CD4-positive, CD25-positive, alpha-beta regulatory T cell (primary cell): ENCODE measurements at regions not wholly inside any gene's neighbourhood (a gene's known extent, or its start where the extent isn't known, plus 50 kb on each side); places are given as distances from the start of the nearest gene placed in this dataset.

Source experiments
- ATAC-seq, 2 donors: fragments of 150-1000 bp; cut with Tn5 transposase; one replicate each; pipeline ENCODE4 v1.10.0; 2021; ENCODE audit warnings: low read depth in 2 of 2, moderate number of reproducible peaks in 2 of 2, moderate library complexity in 1 of 2
- DNase-seq, 3 donors: peaks; one replicate each; pipeline versions ENCODE4 v3.0.0 to v3.0.0-alpha.2; 2012 to 2022; ENCODE audit warnings: mixed read lengths in 1 of 3
- H3K27ac ChIP-seq: one replicate; pipeline ENCODE4 v1.7.0; 2013; ENCODE audit warnings: mild to moderate bottlenecking, low read length; ENCODE audit not compliant: insufficient read depth, poor library complexity, severe bottlenecking
- H3K27me3 ChIP-seq: one replicate; pipeline ENCODE4 v1.7.0; 2013; ENCODE audit warnings: low read length; ENCODE audit not compliant: control insufficient read depth, insufficient read depth
- H3K36me3 ChIP-seq: one replicate; pipeline ENCODE4 v1.7.0; 2013; ENCODE audit warnings: mild to moderate bottlenecking, low read length, moderate library complexity; ENCODE audit not compliant: control insufficient read depth, insufficient read depth
- H3K4me1 ChIP-seq: 2 replicates; pipeline ENCODE4 v1.7.0; 2013; ENCODE audit warnings: mild to moderate bottlenecking, low read length; ENCODE audit not compliant: insufficient read depth, control insufficient read depth, poor library complexity, severe bottlenecking
- H3K4me3 ChIP-seq: one replicate; pipeline ENCODE4 v1.7.0; 2013; ENCODE audit warnings: low read depth, mild to moderate bottlenecking, low read length, moderate library complexity
- H3K9me3 ChIP-seq, 2 experiments: 1 replicate in 1 of 2; 2 replicates in 1 of 2; pipeline ENCODE4 v1.7.0; 2013; ENCODE audit warnings: low read length in 2 of 2, mild to moderate bottlenecking in 1 of 2, moderate library complexity in 1 of 2; ENCODE audit not compliant: control insufficient read depth in 2 of 2
- H3K27ac Mint-ChIP-seq, 3 donors: one replicate each; pipeline ENCODE4 v1.8.0; 2020 to 2022; ENCODE audit warnings: mild to moderate bottlenecking in 3 of 3, mixed read lengths in 3 of 3, moderate library complexity in 2 of 3
- H3K27me3 Mint-ChIP-seq: one replicate; pipeline ENCODE4 v1.8.0; 2022; ENCODE audit warnings: mild to moderate bottlenecking, mixed read lengths
- H3K36me3 Mint-ChIP-seq: one replicate; pipeline ENCODE4 v1.8.0; 2020; ENCODE audit warnings: mixed read lengths
- H3K4me1 Mint-ChIP-seq, 4 donors: one replicate each; pipeline ENCODE4 v1.8.0; 2020 to 2022; ENCODE audit warnings: mixed read lengths in 4 of 4, mild to moderate bottlenecking in 1 of 4
- H3K4me3 Mint-ChIP-seq, 4 donors: one replicate each; pipeline ENCODE4 v1.8.0; 2020 to 2022; ENCODE audit warnings: mild to moderate bottlenecking in 4 of 4, mixed read lengths in 4 of 4, moderate library complexity in 3 of 4
- H3K9me3 Mint-ChIP-seq, 7 donors: one replicate each; pipeline ENCODE4 v1.8.0; 2020 to 2022; ENCODE audit warnings: mixed read lengths in 7 of 7, mild to moderate bottlenecking in 3 of 7, moderate library complexity in 2 of 7

GRCh38 chr13:68264692-68265091 is 1034.6 kb upstream of the PCDH9 start:
- H3K4me1 ChIP-seq, result no peaks in the 10 kb centered on the region
- H3K36me3 Mint-ChIP-seq, result no peaks in the 10 kb centered on the region
- peaks cover 0 to 17% (median 4%) of the 10 kb centered on the region in 7 donors for H3K9me3 Mint-ChIP-seq
- DNase-seq (no peak), ATAC-seq (no peak)
- H3K4me3 ChIP-seq, result no peak overlapping the region
- H3K27me3 Mint-ChIP-seq, result no peaks in the 10 kb centered on the region
- no peaks in the 10 kb centered on the region for H3K4me1 Mint-ChIP-seq
- no peaks in the 10 kb centered on the region for H3K36me3 ChIP-seq
- H3K27me3 ChIP-seq, result no peaks in the 10 kb centered on the region
- no peak overlapping the region for H3K27ac Mint-ChIP-seq
- H3K27ac ChIP-seq, result no peak overlapping the region
- no peak overlapping the region for H3K4me3 Mint-ChIP-seq
- H3K9me3 ChIP-seq, result peaks cover 0 to 1% of the 10 kb centered on the region in 2 experiments

GRCh38 chr13:68261105-68261504 is 1031.0 kb upstream of the PCDH9 start:
- no peak overlapping the region for H3K27ac ChIP-seq
- Mint-ChIP-seq H3K9me3 (peaks cover 0 to 17% (median 5%) of the 10 kb centered on the region in 7 donors), H3K36me3 (no peaks in the 10 kb centered on the region), H3K4me1 (no peaks in the 10 kb centered on the region), H3K27ac (no peak overlapping the region), H3K27me3 (no peaks in the 10 kb centered on the region), H3K4me3 (no peak overlapping the region)
- H3K4me3 ChIP-seq, result no peak overlapping the region
- no peak for ATAC-seq
- peaks cover 1 to 5% of the 10 kb centered on the region in 2 experiments for H3K9me3 ChIP-seq
- no peaks in the 10 kb centered on the region for H3K36me3 ChIP-seq
- H3K4me1 ChIP-seq, result no peaks in the 10 kb centered on the region
- DNase-seq, result no peak
- H3K27me3 ChIP-seq, result no peaks in the 10 kb centered on the region

- Mint-ChIP-seq H3K9me3 (peaks cover 0 to 33% (median 6%) of the 10 kb centered on the region in 7 donors), H3K27me3 (no peaks in the 10 kb centered on the region), H3K4me1 (no peaks in the 10 kb centered on the region), H3K27ac (no peak overlapping the region), H3K4me3 (no peak overlapping the region), H3K36me3 (no peaks in the 10 kb centered on the region)
- DNase-seq (no peak), ATAC-seq (no peak)
- no peaks in the 10 kb centered on the region for H3K27me3 ChIP-seq
- H3K4me1 ChIP-seq, result no peaks in the 10 kb centered on the region
- peaks cover 3 to 5% of the 10 kb centered on the region in 2 experiments for H3K9me3 ChIP-seq
- H3K4me3 ChIP-seq, result no peak overlapping the region
- H3K27ac ChIP-seq, result no peak overlapping the region
- no peaks in the 10 kb centered on the region for H3K36me3 ChIP-seq
Measured at GRCh38 chr13:68257111-68257842, 1027.1 kb upstream of the PCDH9 start.

- Histone ChIP-seq H3K4me1 (no peaks in the 10 kb centered on the region), H3K27me3 (no peaks in the 10 kb centered on the region), H3K36me3 (no peaks in the 10 kb centered on the region), H3K9me3 (peaks cover 2 to 5% of the 10 kb centered on the region in 2 experiments), H3K27ac (no peak overlapping the region), H3K4me3 (no peak overlapping the region)
- ATAC-seq, result no peak
- Mint-ChIP-seq H3K27ac (no peak overlapping the region), H3K36me3 (no peaks in the 10 kb centered on the region), H3K4me1 (no peaks in the 10 kb centered on the region), H3K9me3 (peaks cover 0 to 34% (median 6%) of the 10 kb centered on the region in 7 donors), H3K27me3 (no peaks in the 10 kb centered on the region), H3K4me3 (no peak overlapping the region)
- no peak for DNase-seq
Measured at GRCh38 chr13:68254151-68254550, 1024.0 kb upstream of the PCDH9 start.

GRCh38 chr13:68234274-68234673 is 1004.1 kb upstream of the PCDH9 start:
- no peaks in the 10 kb centered on the region for H3K27me3 Mint-ChIP-seq
- H3K36me3 Mint-ChIP-seq, result no peaks in the 10 kb centered on the region
- Histone ChIP-seq H3K27me3 (no peaks in the 10 kb centered on the region), H3K36me3 (no peaks in the 10 kb centered on the region), H3K27ac (no peak overlapping the region), H3K4me3 (no peak overlapping the region), H3K4me1 (no peaks in the 10 kb centered on the region), H3K9me3 (no peaks in the 10 kb centered on the region)
- no peak for ATAC-seq
- no peaks in the 10 kb centered on the region for H3K4me1 Mint-ChIP-seq
- H3K4me3 Mint-ChIP-seq, result no peak overlapping the region
- no peak overlapping the region for H3K27ac Mint-ChIP-seq
- DNase-seq, result no peak
- H3K9me3 Mint-ChIP-seq, result peaks cover 0 to 17% (median 5%) of the 10 kb centered on the region in 7 donors

- ATAC-seq (no peak), DNase-seq (no peak)
- Histone ChIP-seq H3K27me3 (no peaks in the 10 kb centered on the region), H3K4me3 (no peak overlapping the region), H3K36me3 (no peaks in the 10 kb centered on the region), H3K9me3 (no peaks in the 10 kb centered on the region), H3K27ac (no peak overlapping the region), H3K4me1 (no peaks in the 10 kb centered on the region)
- no peak overlapping the region for H3K4me3 Mint-ChIP-seq
- H3K4me1 Mint-ChIP-seq, result no peaks in the 10 kb centered on the region
- H3K9me3 Mint-ChIP-seq, result peaks cover 0 to 18% (median 4%) of the 10 kb centered on the region in 7 donors
- H3K27ac Mint-ChIP-seq, result no peak overlapping the region
- H3K36me3 Mint-ChIP-seq, result no peaks in the 10 kb centered on the region
- H3K27me3 Mint-ChIP-seq, result no peaks in the 10 kb centered on the region
Measured at GRCh38 chr13:68232351-68233130, 1002.4 kb upstream of the PCDH9 start.

GRCh38 chr13:68214691-68215415 is 984.7 kb upstream of the PCDH9 start:
- H3K4me1 Mint-ChIP-seq, result no peaks in the 10 kb centered on the region
- Histone ChIP-seq H3K4me1 (no peaks in the 10 kb centered on the region), H3K27ac (no peak overlapping the region), H3K4me3 (no peak overlapping the region), H3K36me3 (no peaks in the 10 kb centered on the region), H3K27me3 (no peaks in the 10 kb centered on the region), H3K9me3 (peaks cover 0 to 5% of the 10 kb centered on the region in 2 experiments)
- no peak for DNase-seq
- no peak for ATAC-seq
- no peak overlapping the region for H3K27ac Mint-ChIP-seq
- H3K9me3 Mint-ChIP-seq, result peaks cover 9 to 24% (median 11%) of the 10 kb centered on the region in 7 donors
- no peaks in the 10 kb centered on the region for H3K27me3 Mint-ChIP-seq
- H3K36me3 Mint-ChIP-seq, result no peaks in the 10 kb centered on the region
- H3K4me3 Mint-ChIP-seq, result no peak overlapping the region
